ENCODE measurements at regions not wholly inside any gene's neighbourhood (a gene's known extent, or its start where the extent isn't known, plus 50 kb on each side); places are given as distances from the start of the nearest gene placed in this dataset.

- TF ChIP-seq MEF2B (IDR thresholded peaks at IDR 0.05; ENCODE audit: partially characterized antibody, poor library complexity, severe bottlenecking): no peak
- TF ChIP-seq NKRF (conservative IDR thresholded peaks at IDR 0.05): no peak
- no peak for TF ChIP-seq BMI1 (IDR thresholded peaks at IDR 0.05; ENCODE audit: borderline replicate concordance)
- no peak for TF ChIP-seq GABPA (IDR thresholded peaks at IDR 0.05; ENCODE audit: low read depth)
- TF ChIP-seq E2F8 (IDR thresholded peaks at IDR 0.05; ENCODE audit: low read depth, partially characterized antibody): no peak
- no peak for TF ChIP-seq ZBTB11 (CRISPR knock-in tag; IDR thresholded peaks at IDR 0.05)
Observed at GRCh38 chr5:60267907-60268306, 374.4 kb upstream of the PDE4D start (continued).
